ENCODE measurements at regions not wholly inside any gene's neighbourhood (a gene's known extent, or its start where the extent isn't known, plus 50 kb on each side); places are given as distances from the start of the nearest gene placed in this dataset.

GRCh38 chr14:98564006-98564405 is 708.0 kb downstream of the BCL11B start:
- no peak for DNase-seq

- no peak for DNase-seq
Observed at GRCh38 chr14:98564541-98564940, 707.5 kb downstream of the BCL11B start.

GRCh38 chr14:98571104-98571503 is 700.9 kb downstream of the BCL11B start:
- DNase-seq, result no peak

- no peak for DNase-seq
Observed at GRCh38 chr14:98573082-98573481, 698.9 kb downstream of the BCL11B start.

- no peak for DNase-seq
Observed at GRCh38 chr14:98576463-98576862, 695.5 kb downstream of the BCL11B start.

- DNase-seq, result no peak
Observed at GRCh38 chr14:98578204-98578603, 693.8 kb downstream of the BCL11B start.

- no peak for DNase-seq
Observed at GRCh38 chr14:98579140-98579539, 692.9 kb downstream of the BCL11B start.

GRCh38 chr14:98580131-98580678 is 691.8 kb downstream of the BCL11B start:
- peak; percentile 40 for DNase-seq

- no peak for DNase-seq
Observed at GRCh38 chr14:98582276-98582675, 689.7 kb downstream of the BCL11B start.

GRCh38 chr14:98591161-98591560 is 680.8 kb downstream of the BCL11B start:
- no peak for DNase-seq

GRCh38 chr14:98592611-98593170 is 679.3 kb downstream of the BCL11B start:
- no peak for DNase-seq

- no peak for DNase-seq
Observed at GRCh38 chr14:98593361-98593761, 678.6 kb downstream of the BCL11B start.

- no peak for DNase-seq
Observed at GRCh38 chr14:98594156-98594555, 677.8 kb downstream of the BCL11B start.

GRCh38 chr14:98598576-98598975 is 673.4 kb downstream of the BCL11B start:
- DNase-seq, result no peak

- DNase-seq, result no peak
Observed at GRCh38 chr14:98599082-98599481, 672.9 kb downstream of the BCL11B start.

- DNase-seq, result no peak
Observed at GRCh38 chr14:98602983-98603382, 669.0 kb downstream of the BCL11B start.

- DNase-seq, result no peak
Observed at GRCh38 chr14:98605043-98605442, 667.0 kb downstream of the BCL11B start.

- DNase-seq, result no peak
Observed at GRCh38 chr14:98606041-98606640, 665.9 kb downstream of the BCL11B start.

GRCh38 chr14:98606816-98607215 is 665.2 kb downstream of the BCL11B start:
- DNase-seq, result no peak

- no peak for DNase-seq
Observed at GRCh38 chr14:98607341-98607910, 664.6 kb downstream of the BCL11B start.

- DNase-seq, result no peak
Observed at GRCh38 chr14:98608071-98609060, 663.6 kb downstream of the BCL11B start.

- DNase-seq, result no peak
Observed at GRCh38 chr14:98612434-98613200, 659.4 kb downstream of the BCL11B start.
